Cardiac muscle cell (in vitro differentiated cells and primary cell): ENCODE measurements at regions not wholly inside any gene's neighbourhood (a gene's known extent, or its start where the extent isn't known, plus 50 kb on each side); places are given as distances from the start of the nearest gene placed in this dataset.

Experiments used
- DNase-seq, 2 donors: peaks; one replicate each; pipeline versions ENCODE4 v3.0.0 to v3.0.0-alpha.2; 2010 to 2017; ENCODE audit warnings: low read depth in 1 of 2, low spot score in 1 of 2
- H3K27ac ChIP-seq: fragments of 200-600 bp; sonication (generic); 2 replicates; pipeline ENCODE4 v1.5.1; 2016
- H3K27me3 ChIP-seq: fragments of 200-600 bp; sonication (generic); 2 replicates; pipeline ENCODE4 v1.6.0; 2016; ENCODE audit warnings: control low read depth
- H3K36me3 ChIP-seq: fragments of 200-600 bp; sonication (generic); 2 replicates; pipeline ENCODE4 v1.5.1; 2016; ENCODE audit warnings: control low read depth
- H3K4me1 ChIP-seq: fragments of 200-600 bp; sonication (generic); 2 replicates; pipeline ENCODE4 v1.8.1; 2017; ENCODE audit warnings: low read depth, mild to moderate bottlenecking, mixed run types
- H3K4me3 ChIP-seq: fragments of 200-600 bp; sonication (generic); 2 replicates; pipeline ENCODE4 v1.5.1; 2016; ENCODE audit warnings: mild to moderate bottlenecking
- H3K9me3 ChIP-seq: fragments of 200-600 bp; sonication (generic); 2 replicates; pipeline ENCODE4 v1.5.1; 2017; ENCODE audit warnings: low read depth, mild to moderate bottlenecking, control low read depth
- TF ChIP-seq, protein P1 (sequence below): IDR thresholded peaks from 2 replicates; pipeline ENCODE4 v1.5.1; 2012; ENCODE audit warnings: low read depth, mild to moderate bottlenecking, low read length

DNA sequence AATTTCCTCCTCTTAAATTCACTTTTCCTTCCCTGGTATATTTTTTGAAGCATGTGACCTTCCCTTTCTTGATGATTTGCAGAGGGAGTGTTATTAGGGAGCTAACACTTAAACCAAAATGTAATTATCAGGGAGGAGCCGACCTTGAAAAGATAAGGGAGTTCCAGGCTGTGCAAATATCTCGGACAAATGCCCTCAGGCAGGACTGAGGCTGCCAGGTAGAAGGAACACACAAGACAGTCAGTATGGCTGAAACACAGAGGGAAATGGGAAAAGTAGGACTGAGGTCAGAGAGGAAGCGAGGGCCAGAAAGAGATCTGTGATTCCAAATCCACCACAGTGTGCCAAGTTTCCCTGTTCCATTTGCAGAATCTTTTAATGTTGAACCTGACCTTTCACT is 221.0 kb downstream of the CNTN3 start:
- Histone ChIP-seq H3K27me3 (no peaks in the 10 kb centered on the region), H3K36me3 (no peaks in the 10 kb centered on the region), H3K9me3 (no peaks in the 10 kb centered on the region), H3K4me3 (no peak overlapping the region), H3K4me1 (no peaks in the 10 kb centered on the region), H3K27ac (no peak overlapping the region)
- no peak for DNase-seq
- TF ChIP-seq, protein P1, sequence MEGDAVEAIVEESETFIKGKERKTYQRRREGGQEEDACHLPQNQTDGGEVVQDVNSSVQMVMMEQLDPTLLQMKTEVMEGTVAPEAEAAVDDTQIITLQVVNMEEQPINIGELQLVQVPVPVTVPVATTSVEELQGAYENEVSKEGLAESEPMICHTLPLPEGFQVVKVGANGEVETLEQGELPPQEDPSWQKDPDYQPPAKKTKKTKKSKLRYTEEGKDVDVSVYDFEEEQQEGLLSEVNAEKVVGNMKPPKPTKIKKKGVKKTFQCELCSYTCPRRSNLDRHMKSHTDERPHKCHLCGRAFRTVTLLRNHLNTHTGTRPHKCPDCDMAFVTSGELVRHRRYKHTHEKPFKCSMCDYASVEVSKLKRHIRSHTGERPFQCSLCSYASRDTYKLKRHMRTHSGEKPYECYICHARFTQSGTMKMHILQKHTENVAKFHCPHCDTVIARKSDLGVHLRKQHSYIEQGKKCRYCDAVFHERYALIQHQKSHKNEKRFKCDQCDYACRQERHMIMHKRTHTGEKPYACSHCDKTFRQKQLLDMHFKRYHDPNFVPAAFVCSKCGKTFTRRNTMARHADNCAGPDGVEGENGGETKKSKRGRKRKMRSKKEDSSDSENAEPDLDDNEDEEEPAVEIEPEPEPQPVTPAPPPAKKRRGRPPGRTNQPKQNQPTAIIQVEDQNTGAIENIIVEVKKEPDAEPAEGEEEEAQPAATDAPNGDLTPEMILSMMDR: no peak

DNA sequence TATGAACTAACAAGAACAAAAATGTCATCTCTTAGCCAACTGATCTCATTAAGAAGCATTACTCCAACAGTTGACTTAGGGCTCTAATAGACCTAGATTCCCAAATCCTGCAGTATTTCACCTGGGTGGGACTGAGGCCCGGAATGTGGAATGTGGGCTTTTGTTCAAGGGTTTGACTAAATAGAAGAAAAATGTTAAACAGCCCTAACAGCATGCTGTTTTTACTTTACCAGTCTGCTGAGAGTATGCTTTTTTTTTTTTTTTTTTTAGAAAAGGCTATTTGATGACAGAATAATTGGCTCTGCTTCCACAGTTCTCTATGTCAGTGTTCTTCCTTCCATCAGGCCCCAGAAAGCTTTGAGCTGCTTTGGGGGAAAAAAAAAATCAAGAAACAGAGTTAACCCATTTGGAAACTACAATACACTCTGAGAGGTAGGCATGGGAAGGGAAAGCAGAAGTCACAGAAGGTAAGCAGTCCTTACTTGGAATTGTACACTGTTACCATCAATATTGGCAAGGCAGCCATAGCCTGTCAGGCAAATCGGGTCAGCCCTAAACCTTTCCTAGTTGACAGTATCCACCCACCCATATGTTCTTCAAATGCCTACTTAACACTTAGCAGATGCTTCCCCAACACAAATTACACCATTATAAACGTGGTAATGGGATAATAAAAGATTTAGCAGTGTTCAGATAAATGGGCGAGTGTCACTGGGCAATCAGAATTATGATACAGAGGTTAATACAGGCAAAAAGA is 224.2 kb downstream of the CNTN3 start:
- no peak overlapping the region for H3K27ac ChIP-seq
- TF ChIP-seq, protein P1: no peak
- DNase-seq: no peak
- no peaks in the 10 kb centered on the region for H3K4me1 ChIP-seq
- no peaks in the 10 kb centered on the region for H3K9me3 ChIP-seq
- no peak overlapping the region for H3K4me3 ChIP-seq
- H3K36me3 ChIP-seq: no peaks in the 10 kb centered on the region
- no peaks in the 10 kb centered on the region for H3K27me3 ChIP-seq

DNA sequence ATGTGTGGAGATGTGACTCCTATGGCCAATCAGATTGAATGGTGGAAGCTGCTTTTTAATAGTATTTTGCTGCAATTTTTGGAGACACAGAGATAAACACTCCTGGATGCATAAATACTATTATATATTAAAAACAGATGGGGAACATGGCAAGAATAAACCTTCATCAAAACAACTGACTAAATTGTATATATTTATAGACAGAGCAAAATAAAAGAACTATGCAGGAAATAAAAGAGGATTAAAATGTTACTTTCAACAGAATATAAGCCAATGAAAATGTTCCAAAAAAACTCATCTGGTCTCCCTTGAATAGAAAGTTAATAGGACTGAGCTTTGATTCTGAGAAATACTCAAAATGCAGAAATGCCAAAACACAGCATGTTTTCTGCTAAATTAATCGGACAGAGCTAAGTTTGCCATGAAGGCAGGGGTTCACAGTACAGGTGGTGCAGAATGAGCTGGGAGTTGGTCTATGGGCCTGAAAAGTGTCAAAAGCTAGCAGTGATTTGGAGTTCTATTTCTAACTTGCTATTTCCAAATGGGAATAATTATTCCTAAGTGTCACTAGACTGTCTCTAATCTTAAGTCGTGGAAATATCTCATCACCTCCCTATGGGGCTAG is 227.2 kb downstream of the CNTN3 start:
- no peaks in the 10 kb centered on the region for H3K9me3 ChIP-seq
- no peaks in the 10 kb centered on the region for H3K4me1 ChIP-seq
- no peaks in the 10 kb centered on the region for H3K27me3 ChIP-seq
- TF ChIP-seq, protein P1: no peak
- DNase-seq: no peak
- H3K27ac ChIP-seq: no peak overlapping the region
- no peak overlapping the region for H3K4me3 ChIP-seq
- no peaks in the 10 kb centered on the region for H3K36me3 ChIP-seq

DNA sequence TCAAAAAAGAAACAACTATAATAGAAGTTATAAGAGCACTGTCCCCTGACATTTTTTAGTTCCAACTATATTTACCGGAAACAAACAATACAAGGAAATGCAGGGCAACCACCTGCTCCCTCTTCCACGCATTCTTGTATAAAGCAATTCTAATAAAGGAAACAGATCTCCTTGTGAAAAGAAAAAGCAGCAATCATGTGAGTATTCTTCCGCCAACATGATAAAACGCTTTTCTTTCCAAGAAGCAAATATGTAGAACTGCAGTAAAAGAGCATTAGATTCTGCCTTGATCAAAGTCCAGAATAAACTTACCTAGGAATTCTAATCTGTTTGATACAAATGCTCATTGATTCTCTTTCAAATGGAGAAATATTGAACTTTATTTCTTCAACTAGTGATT is 230.3 kb downstream of the CNTN3 start:
- TF ChIP-seq, protein P1: no peak
- H3K4me1 ChIP-seq: no peaks in the 10 kb centered on the region
- H3K27ac ChIP-seq: no peak overlapping the region
- H3K9me3 ChIP-seq: no peaks in the 10 kb centered on the region
- H3K36me3 ChIP-seq: no peaks in the 10 kb centered on the region
- H3K4me3 ChIP-seq: no peak overlapping the region
- H3K27me3 ChIP-seq: no peaks in the 10 kb centered on the region
- DNase-seq: no peak

DNA sequence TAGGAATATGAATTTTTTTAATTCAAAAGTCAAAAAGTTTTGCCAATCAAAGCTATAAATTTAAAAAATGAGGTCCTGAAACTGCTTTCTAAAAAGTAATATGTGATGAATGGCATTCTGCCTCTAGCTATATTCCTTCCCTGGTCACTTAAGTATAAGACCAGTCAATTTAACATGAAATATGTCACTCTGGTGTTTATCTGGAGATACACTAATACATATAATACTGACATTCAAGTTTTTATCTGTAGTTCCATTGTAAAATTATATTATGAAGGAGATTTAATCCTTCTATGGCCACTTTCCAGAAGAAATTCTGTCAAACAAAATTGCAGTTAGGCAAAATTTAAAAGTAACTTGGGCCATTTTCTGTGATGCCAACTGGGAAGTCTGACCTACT is 236.8 kb downstream of the CNTN3 start:
- Histone ChIP-seq H3K27me3 (no peaks in the 10 kb centered on the region), H3K27ac (no peak overlapping the region), H3K36me3 (no peaks in the 10 kb centered on the region), H3K4me3 (no peak overlapping the region), H3K4me1 (no peaks in the 10 kb centered on the region), H3K9me3 (no peaks in the 10 kb centered on the region)
- no peak for DNase-seq
- TF ChIP-seq, protein P1: no peak
